ENCODE measurements at regions not wholly inside any gene's neighbourhood (a gene's known extent, or its start where the extent isn't known, plus 50 kb on each side); places are given as distances from the start of the nearest gene placed in this dataset.

- no peak for DNase-seq (ENCODE audit: low read depth in 3 of 3, low spot score in 2 of 3)
These were observed 93.1 kb downstream of the NCR2 start for GRCh38 chr6:41428336-41428995.

DNA sequence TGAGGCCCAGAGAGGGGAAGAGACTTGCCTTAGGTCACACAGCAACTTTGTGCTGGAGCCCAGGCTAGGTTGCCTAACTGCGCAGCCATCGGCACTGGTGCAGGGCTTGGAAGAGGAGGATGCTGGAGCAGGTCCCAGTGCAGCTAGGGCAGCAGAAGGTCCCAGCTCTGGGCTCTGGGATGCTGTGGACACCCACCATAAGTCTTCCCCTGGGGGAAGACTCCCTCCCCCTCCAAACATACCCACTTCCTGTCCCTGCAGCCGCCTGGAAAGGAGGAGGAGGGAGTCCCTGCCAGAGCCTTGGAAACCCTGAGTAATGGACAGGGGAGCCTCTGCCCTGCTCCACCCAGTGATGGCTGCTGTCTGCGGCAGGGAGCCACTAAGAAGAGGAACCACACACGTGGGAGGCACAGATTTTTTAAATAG lies 93.6 kb downstream of the NCR2 start:
- DNase-seq (ENCODE audit: low read depth in 3 of 3, low spot score in 2 of 3), result no peak

GRCh38 chr6:41429506-41430504 lies 94.4 kb downstream of the NCR2 start:
- no peak for DNase-seq (ENCODE audit: low read depth in 3 of 3, low spot score in 2 of 3)

DNA sequence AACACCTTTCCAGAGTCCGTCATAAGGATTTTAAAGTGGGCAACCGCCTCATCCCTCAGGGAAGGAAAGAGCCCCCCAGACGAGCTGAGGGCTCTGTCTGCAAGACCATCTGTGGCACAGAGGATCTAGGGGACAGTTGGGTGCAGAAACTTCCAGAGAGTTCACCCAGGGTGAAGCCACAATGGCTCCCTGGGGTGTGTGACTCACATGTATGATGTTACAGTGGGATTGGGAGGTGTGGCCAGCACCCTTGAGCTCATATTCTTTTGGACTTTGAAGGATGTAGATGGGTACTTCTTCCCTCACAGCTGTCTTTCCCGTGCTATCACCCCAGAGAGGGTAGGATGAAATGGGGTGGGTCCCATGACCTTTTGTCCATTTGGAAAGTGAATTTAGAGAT lies 95.5 kb downstream of the NCR2 start:
- DNase-seq (ENCODE audit: low read depth in 3 of 3, low spot score in 2 of 3), result no peak

DNA sequence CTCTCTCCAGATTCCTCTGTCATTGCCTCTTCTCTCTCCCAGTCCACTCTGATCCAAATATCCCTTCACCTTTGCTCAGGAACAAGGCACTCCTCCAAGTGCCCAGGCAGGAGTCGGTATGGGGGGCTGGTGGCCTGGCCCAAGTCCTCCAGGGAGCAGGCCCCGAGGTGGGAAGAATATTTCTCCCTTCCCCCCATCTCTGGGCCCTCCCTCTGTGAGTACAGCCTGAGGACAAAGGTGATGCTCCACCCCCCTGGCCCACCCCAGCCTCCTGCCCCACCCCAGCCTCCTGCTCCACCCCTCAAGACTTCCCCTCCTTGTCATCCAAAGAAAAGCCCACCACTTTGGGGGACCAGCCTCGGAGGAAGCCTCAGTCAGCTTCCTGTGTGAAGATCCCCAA lies 96.9 kb downstream of the NCR2 start:
- DNase-seq (ENCODE audit: low read depth in 3 of 3, low spot score in 2 of 3), result no peak

GRCh38 chr6:41434803-41435481 lies 99.5 kb downstream of the NCR2 start:
- no peak for DNase-seq (ENCODE audit: low read depth in 3 of 3, low spot score in 2 of 3)

- no peak for DNase-seq (ENCODE audit: low read depth in 3 of 3, low spot score in 2 of 3)
These were observed 102.2 kb downstream of the NCR2 start for GRCh38 chr6:41437604-41438003.

GRCh38 chr6:41438746-41439145 lies 103.3 kb downstream of the NCR2 start:
- no peak for DNase-seq (ENCODE audit: low read depth in 3 of 3, low spot score in 2 of 3)

DNA sequence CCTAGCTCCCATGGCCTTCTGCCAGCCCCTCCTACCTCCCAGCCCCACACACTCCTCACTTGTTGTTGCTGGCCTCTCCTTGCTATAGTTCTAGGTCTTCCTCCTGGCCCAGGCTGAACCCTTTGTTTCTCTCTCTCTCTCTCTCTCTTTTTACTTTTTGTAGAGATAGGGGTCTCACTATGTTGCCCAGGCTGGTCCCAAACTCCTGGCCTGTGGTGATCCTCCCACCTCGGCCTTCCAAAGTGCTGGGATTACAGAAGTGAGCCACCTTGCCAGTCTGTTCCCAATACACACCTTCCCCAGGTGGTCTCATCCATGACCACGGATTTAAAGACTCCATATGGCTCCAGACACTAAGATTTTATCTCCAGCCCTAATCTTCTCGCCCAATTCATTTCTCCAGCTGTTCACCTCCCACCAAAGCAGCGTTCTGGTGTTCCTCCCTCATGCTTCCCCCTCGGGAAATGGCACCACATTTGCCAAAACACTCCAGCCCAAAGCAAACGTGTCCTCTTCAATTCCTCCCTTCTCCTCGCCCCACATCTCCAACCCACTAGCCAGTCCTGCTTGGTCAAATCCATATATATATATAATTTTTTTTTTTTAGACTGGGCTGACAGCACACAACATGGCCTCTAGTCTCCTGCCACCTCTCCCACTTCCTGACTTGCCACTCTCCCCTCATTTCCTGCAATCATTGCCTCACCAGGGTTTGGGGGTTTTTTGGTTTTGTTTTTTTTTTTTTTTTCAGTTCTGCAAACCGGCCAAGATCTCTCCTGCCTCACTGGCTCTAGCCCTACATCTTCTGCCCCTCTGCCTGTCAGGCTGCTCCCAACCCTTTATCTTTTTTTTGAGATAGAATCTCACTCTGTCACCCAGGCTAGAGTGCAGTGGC lies 104.4 kb downstream of the NCR2 start:
- DNase-seq (ENCODE audit: low read depth in 3 of 3, low spot score in 2 of 3), result no peak

GRCh38 chr6:41440958-41441357 lies 105.2 kb upstream of the FOXP4 start:
- no peak for DNase-seq (ENCODE audit: low read depth in 3 of 3, low spot score in 2 of 3)

DNA sequence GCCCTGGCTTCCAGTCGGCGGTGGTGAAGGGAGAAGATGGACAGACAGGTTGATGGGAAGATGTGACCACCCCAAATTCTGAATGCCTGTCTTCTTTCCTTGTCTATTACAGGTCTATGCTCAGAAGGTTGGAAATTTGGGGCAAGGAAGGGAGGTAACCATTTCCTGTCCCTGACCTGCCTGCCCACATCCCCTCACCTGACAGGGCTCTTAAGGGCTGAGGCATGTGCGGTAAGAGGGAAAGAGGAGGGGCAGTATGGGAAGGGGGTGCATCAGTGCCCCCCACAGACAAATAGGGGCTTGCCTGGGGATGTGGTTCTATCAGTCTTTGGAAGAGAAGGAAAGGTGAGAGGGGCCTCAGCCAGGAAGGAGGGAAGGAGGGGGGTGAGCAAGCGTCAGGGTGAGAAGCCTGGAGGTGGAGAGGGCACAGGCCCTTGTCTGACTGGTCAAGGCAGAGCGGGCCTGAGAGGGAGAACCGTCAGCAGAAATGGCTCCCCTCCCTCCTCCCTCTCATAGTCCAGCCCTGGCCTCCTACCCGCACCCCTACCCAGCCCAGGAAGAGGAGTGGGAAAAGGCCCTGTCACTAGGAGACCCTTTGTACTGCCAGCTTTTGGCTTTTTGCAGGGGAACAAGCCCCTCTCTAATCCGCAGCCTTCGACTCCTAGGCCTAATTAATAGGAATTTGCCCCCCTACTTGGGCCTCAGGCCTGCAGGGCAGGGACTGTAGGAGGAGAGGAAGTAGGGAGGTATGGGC lies 104.4 kb upstream of the FOXP4 start:
- no peak for DNase-seq (ENCODE audit: low read depth in 3 of 3, low spot score in 2 of 3)

GRCh38 chr6:41442352-41442672 lies 103.9 kb upstream of the FOXP4 start:
- no peak for DNase-seq (ENCODE audit: low read depth in 3 of 3, low spot score in 2 of 3)

GRCh38 chr6:41442800-41443501 lies 103.2 kb upstream of the FOXP4 start:
- peak in 2 of 3 donors; percentile 87 to 91 for DNase-seq (ENCODE audit: low read depth in 3 of 3, low spot score in 2 of 3)

- no peak for DNase-seq (ENCODE audit: low read depth in 3 of 3, low spot score in 2 of 3)
These were observed 102.3 kb upstream of the FOXP4 start for GRCh38 chr6:41443616-41444525.

- no peak for DNase-seq (ENCODE audit: low read depth in 3 of 3, low spot score in 2 of 3)
These were observed 100.9 kb upstream of the FOXP4 start for GRCh38 chr6:41445261-41445660.

DNA sequence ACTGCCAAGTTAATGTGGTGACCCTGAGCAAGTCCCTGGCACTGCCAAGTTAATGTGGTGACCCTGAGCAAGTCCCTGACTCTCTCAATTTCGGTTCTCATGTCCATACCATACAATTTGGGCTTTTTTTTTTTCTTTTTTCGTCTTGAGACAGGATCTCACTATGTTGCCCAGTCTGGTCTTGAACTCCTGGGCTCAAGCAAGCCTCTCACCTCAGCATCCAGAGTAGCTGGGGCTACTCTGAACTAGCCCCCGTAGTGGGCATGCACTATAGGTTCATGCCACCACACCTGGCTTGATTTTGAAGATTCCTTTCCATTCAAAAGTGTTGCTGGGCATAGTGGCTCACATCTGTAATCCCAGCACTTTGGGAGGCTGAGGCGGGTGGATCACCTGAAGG lies 100.0 kb upstream of the FOXP4 start:
- DNase-seq (ENCODE audit: low read depth in 3 of 3, low spot score in 2 of 3), result no peak

DNA sequence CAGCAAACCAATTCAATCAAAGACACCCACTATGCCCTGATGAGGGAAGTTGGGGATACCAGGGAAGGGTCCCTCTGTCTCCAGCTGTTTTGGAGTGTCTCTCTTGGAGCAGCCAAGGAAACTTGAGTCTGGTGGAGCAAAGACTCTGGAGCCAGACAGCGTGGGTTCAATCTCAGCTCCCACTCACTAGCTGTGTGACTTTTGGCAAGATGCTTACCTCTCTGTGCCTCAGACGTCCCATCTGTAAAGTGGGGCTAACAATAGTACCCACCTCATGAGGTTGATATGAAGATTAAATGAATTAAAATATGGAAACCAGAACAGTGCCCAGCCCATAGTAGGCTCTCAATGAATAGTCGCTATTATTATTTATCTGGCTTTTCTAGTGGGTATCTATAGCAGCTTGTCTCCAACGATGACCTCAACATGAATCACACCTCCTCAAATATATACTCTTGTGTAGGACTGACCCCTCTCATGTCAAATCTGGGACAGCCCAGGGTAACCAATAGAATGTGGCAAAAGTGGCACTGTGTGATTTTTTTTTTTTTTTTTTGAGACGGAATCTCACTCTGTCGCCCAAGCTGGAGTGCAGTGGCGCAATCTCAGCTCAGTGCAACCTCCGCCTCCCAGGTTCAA lies 99.2 kb upstream of the FOXP4 start:
- DNase-seq (ENCODE audit: low read depth in 3 of 3, low spot score in 2 of 3), result no peak

- no peak for DNase-seq (ENCODE audit: low read depth in 3 of 3, low spot score in 2 of 3)
These were observed 97.9 kb upstream of the FOXP4 start for GRCh38 chr6:41448256-41448655.
